Activated CD4-positive, CD25-positive, alpha-beta regulatory T cell (primary cell): ENCODE measurements at regions not wholly inside any gene's neighbourhood (a gene's known extent, or its start where the extent isn't known, plus 50 kb on each side); places are given as distances from the start of the nearest gene placed in this dataset.
"Not testable (repeated sequence)": the region's sequence is repeated elsewhere in the genome, so short reads cannot be mapped to it uniquely, and the experiment has no call there.

Experiments used
- DNase-seq, 4 experiments: peaks; one replicate each; lab custom pipeline; 2025; lab: John Stamatoyannopoulos, UW

DNA sequence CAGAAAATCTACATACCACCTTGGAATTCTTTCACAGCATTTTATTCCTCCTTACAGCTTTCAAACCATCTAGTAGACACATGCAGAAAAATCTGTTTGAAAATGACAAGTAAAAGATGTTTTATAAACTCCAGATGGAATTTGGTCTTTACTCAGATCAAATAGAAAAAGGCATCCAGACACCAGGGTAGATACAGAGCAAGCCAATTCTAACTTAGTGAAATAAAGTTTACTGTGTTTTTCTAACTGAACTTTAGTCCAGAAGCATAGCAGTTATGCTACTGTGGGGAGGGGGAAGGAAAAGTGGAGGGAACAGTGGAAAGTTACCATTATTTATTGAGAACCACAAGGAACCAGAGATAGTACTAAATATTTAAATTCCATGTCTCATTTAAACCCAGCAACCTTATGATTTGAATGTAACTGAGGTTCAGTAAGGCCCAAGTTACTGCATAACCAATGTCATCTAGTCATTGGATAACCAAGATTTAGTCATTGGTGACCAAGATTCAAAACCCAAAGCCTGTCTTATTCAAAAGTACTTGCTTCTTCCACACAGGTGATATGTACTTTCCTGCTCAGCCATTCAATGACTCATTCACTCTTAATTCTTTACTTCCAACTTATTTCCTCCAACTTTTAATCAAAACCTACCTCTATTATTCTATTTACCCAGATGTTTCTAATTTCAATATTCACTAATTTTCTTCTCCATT lies 57.7 kb downstream of the RAD51AP2 start:
- DNase-seq, result no peak

GRCh38 chr2:17455343-17455742 lies 62.9 kb downstream of the RAD51AP2 start:
- no peak for DNase-seq

DNA sequence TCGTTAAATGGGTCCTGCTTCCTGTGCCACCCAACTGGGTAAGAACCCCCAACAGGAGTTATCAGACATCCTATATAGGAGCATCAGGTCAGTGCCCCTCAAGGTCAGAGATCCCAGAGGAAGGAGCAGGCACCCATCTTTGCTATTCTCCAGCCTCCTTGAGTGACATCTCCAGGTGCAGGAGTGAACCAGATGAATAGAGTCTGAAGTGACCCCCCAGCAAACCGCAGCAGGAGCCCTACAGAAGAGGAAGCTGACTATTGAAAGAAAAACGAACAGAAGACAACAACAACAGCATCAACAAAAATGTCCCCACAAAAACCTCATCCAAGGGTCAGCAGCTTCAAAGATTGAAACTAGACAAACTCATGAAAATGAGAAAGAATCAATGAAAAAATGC lies 72.0 kb downstream of the RAD51AP2 start:
- DNase-seq, result not testable (repeated sequence)

DNA sequence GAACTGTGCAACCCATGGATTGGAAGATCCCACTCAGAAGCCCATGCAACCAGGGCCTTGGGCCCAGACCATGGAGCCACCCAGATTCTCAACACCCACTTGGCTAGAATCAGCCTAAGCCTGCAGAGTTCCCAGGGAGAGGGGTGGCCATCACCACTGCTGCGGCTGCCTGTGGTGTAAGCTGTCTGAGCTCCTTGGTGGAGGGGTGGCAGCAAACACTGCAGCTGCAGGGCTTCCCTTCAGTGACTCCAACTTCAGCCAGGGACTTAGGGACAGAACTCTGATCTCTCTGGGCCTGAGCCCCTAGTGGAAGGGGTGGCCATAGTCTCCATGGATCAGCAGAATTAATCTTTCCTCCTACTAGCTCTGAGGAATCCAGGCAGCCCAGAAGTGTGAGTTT lies 72.5 kb downstream of the RAD51AP2 start:
- DNase-seq, result no peak

GRCh38 chr2:17442334-17442733 lies 75.9 kb downstream of the RAD51AP2 start:
- no peak for DNase-seq

- DNase-seq, result no peak
These were observed 76.5 kb downstream of the RAD51AP2 start for GRCh38 chr2:17441790-17442189.

GRCh38 chr2:17441055-17441771 lies 77.0 kb downstream of the RAD51AP2 start:
- no peak for DNase-seq

DNA sequence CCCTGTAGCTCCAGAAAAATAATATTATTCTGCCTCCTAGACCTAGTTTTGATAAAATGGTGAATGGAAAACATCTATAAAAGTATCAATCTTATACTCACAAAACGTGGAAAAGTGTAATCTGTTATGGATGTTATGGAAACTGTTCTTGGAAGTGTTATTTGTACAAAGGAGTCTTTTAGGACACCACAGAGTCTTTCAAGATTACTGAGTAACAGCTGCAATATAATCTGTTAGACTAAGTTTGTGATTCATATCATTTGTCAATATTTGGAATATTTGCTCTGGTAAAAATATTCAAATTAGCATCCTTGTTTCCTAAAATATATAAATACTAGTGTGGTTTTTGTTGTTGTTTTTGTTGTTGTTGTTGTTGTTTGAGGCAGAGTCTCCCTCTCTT lies 87.9 kb downstream of the RAD51AP2 start:
- DNase-seq, result no peak

DNA sequence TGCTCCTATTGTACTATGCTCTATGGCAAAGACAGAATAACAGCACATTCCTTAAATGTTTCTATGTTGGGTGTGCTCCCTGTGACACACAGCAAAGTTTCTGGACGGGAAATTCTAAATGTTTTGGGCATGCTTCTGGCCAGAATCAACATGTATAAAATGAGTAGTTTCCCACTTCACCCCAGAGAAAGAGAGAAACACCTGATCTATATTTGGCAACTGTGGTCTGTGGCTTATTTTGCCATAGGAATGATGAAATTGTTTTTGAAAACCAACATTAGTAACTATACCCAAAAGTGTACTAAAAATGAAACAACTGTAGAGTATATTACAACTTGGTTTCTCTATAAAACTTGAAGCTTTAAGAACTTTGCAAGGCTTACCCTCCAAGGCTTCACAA lies 89.1 kb downstream of the RAD51AP2 start:
- no peak for DNase-seq

GRCh38 chr2:17427401-17427800 lies 90.8 kb downstream of the RAD51AP2 start:
- DNase-seq, result no peak

GRCh38 chr2:17426743-17427142 lies 91.5 kb downstream of the RAD51AP2 start:
- no peak for DNase-seq

GRCh38 chr2:17422061-17422460 lies 96.2 kb downstream of the RAD51AP2 start:
- DNase-seq, result no peak

DNA sequence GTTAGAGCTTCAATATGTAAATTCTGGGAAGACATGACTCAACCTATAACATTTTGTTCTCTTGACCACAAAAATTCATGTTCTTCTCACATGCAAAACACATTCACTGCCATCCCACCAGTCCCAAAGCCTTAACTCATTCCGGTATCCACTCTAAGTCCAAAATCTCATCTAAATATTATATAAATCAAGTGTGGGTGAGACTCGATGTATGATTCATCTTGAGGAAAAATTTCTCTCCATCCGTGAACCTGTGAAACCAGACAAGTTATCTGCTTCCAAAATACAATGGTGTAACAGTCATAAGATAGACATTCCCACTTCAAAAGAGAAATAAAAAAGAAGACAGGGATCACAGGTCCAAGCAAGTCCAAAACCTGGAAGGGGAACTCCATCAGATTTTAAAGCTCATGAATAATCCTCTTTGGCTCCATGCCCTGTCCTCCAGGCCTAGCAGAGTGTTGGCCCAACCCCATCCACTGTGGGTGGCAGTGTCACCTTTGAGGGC lies 101.3 kb downstream of the RAD51AP2 start:
- DNase-seq, result no peak

DNA sequence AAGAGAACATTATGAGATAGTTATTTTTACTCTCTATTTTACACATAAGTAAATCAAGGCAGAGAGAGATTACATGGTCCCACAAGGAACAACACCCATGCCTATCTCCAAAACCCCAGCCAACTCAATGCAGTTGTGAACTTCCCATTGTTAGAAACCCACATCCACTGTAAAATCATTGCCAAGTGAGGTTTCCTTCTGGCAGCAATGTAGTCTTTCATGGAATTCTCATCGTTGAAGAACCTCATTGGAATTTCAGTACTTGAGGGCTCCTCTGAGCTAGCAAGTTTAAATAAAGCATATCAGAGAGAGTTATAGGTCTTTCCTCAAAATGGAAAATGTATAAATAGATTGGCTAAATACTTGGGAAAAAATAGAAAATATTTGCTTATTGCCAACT lies 105.2 kb downstream of the RAD51AP2 start:
- no peak for DNase-seq

DNA sequence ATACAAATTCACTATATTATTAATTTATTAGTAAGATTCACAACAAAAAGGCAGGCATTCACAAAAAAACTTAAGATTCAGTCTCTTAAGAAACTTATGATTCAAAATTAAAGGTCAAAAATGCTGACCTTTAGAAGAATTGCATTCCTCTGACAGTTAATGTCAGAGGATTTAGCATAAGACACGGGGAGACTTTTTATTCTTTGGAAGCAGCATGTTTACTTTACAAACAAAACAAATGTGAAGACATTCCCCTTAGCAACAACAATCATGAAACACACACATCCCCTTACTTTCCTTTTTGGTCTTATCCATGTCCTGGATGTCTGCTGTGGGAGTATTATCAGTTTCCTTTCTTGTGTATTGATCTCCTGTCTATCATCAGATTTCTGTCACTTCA lies 117.1 kb downstream of the RAD51AP2 start:
- DNase-seq, result no peak

- no peak for DNase-seq
These were observed 119.5 kb downstream of the RAD51AP2 start for GRCh38 chr2:17398770-17399169.

DNA sequence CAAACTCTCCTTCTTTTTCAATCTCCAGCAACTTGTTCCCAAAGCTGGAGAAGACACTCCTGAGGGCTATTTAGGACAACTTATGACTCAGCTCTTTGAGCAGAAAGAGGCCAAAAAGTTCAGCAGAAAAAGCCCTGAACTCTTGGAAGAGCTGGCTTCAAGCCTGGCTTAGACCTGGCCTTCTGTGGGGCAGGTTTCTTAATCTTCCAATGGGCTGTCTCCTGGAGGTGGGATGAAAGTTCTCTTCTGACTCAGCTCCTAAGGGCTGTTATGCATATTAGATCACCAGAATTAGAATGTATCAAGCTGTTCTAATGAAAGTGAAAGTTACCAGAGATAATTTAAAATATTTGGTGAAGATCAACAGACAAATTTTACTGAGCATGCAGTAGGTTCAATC lies 129.4 kb downstream of the RAD51AP2 start:
- no peak for DNase-seq

DNA sequence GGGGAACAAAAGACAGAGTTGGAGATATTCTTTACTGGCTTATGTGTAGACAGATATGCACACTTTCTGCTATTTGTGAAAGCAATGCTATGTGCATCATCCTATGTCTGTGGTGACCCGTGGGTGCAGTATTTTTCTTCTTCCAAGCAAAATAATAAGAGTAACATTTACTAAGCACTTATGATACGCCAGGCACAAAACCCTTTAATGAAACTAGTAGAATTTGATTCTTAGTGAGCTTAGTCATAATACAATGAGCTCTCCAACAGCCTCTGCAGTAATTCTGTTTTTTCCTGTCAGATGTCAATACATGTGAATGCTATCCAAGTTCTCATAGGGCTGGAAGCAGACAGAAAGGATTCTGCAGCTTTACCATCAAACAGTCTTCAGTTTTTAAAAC lies 130.6 kb downstream of the RAD51AP2 start:
- DNase-seq, result no peak

GRCh38 chr2:17386771-17387170 lies 131.5 kb downstream of the RAD51AP2 start:
- DNase-seq, result no peak

DNA sequence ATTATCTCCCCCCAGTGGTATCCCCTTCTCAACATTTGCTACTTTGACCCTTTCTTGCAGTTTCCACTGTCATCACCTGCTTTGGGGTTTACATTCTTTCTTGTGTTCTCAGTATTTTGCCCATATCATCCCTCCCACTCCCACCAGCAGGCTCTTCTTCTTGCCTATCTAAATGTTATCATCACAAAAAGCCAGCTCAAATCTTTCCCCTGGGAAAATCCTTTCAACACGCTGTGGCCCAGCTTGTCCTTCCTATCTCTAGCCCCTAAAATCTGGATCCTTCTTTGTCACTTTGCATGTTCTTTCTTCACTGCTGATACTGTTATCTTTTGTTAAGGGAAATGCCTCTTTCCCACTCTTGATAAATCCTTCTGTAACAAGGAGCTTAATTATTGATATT lies 138.2 kb downstream of the RAD51AP2 start:
- no peak for DNase-seq

GRCh38 chr2:17375262-17375661 lies 143.0 kb downstream of the RAD51AP2 start:
- no peak for DNase-seq

GRCh38 chr2:17373741-17374140 lies 144.5 kb downstream of the RAD51AP2 start:
- no peak for DNase-seq

- no peak for DNase-seq
These were observed 145.2 kb downstream of the RAD51AP2 start for GRCh38 chr2:17373041-17373440.

DNA sequence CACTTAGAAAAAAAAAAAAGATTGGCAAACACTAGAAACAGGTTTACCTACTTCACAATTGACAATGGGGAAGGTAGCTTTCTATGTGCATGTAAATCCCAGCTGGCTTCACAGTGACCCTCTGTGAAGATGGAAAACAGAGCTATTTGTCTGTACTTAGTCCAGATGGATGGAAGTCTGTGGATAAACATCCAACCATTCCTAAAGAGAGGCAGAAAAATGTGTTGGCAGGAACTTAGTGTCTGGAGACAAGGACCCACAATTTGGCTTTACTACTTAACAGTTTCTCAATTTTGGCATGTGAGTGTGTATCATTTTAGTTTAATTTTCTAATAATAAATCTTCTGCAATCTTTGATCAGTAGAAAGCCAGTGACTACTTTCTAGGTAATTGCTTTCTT lies 154.4 kb downstream of the RAD51AP2 start:
- no peak for DNase-seq
